Erythroblast (primary cell): ENCODE measurements at regions not wholly inside any gene's neighbourhood (a gene's known extent, or its start where the extent isn't known, plus 50 kb on each side); places are given as distances from the start of the nearest gene placed in this dataset.

ENCODE experiments used
- DNase-seq, 2 experiments: peaks; one replicate each; lab custom pipeline; 2025; lab: John Stamatoyannopoulos, UW
- GATA1 ChIP-seq: IDR thresholded peaks from 2 replicates; pipeline ENCODE4 v1.6.1; 2011; ENCODE audit warnings: low read depth, mild to moderate bottlenecking, control low read depth, low read length, moderate library complexity
- POLR2A ChIP-seq: IDR thresholded peaks from 2 replicates; pipeline ENCODE4 v1.6.1; 2011; ENCODE audit warnings: mild to moderate bottlenecking, low read length

- TF ChIP-seq GATA1 (no peak), POLR2A (no peak)
- DNase-seq, result no peak
These were observed 709.8 kb downstream of the METTL4 start for GRCh38 chr18:1861473-1861872.

- TF ChIP-seq POLR2A (no peak), GATA1 (no peak)
- DNase-seq, result no peak
These were observed 705.4 kb downstream of the METTL4 start for GRCh38 chr18:1865869-1866268.

- TF ChIP-seq GATA1 (no peak), POLR2A (no peak)
- no peak for DNase-seq
These were observed 699.0 kb downstream of the METTL4 start for GRCh38 chr18:1872274-1872673.

- TF ChIP-seq POLR2A, result no peak
- no peak for TF ChIP-seq GATA1
- DNase-seq, result no peak
These were observed 696.1 kb downstream of the METTL4 start for GRCh38 chr18:1875219-1875618.

- TF ChIP-seq POLR2A (no peak), GATA1 (no peak)
- DNase-seq, result no peak
These were observed 686.7 kb downstream of the METTL4 start for GRCh38 chr18:1884623-1885022.

GRCh38 chr18:1891641-1892040 is 679.7 kb downstream of the METTL4 start:
- DNase-seq, result no peak
- no peak for TF ChIP-seq GATA1

- DNase-seq, result no peak
- TF ChIP-seq POLR2A, result no peak
- TF ChIP-seq GATA1, result no peak
These were observed 679.1 kb downstream of the METTL4 start for GRCh38 chr18:1892191-1892590.

- no peak for TF ChIP-seq POLR2A
- no peak for TF ChIP-seq GATA1
- DNase-seq, result no peak
These were observed 675.7 kb downstream of the METTL4 start for GRCh38 chr18:1895456-1896185.

- DNase-seq, result no peak
- TF ChIP-seq GATA1 (no peak), POLR2A (no peak)
These were observed 664.9 kb downstream of the METTL4 start for GRCh38 chr18:1906421-1906820.

GRCh38 chr18:1907470-1908206 is 663.7 kb downstream of the METTL4 start:
- TF ChIP-seq POLR2A (no peak), GATA1 (no peak)
- DNase-seq, result no peak

GRCh38 chr18:1914489-1914888 is 656.8 kb downstream of the METTL4 start:
- TF ChIP-seq POLR2A (no peak), GATA1 (no peak)
- DNase-seq, result peak; percentile 6 to 18

GRCh38 chr18:1916869-1917523 is 654.3 kb downstream of the METTL4 start:
- no peak for TF ChIP-seq GATA1
- TF ChIP-seq POLR2A, result no peak
- no peak for DNase-seq

- no peak for DNase-seq
- TF ChIP-seq POLR2A (no peak), GATA1 (no peak)
These were observed 653.7 kb downstream of the METTL4 start for GRCh38 chr18:1917569-1917968.

GRCh38 chr18:1922066-1922465 is 649.2 kb downstream of the METTL4 start:
- DNase-seq, result no peak
- TF ChIP-seq GATA1 (no peak), POLR2A (no peak)

- no peak for DNase-seq
- TF ChIP-seq GATA1 (no peak), POLR2A (no peak)
These were observed 642.6 kb downstream of the METTL4 start for GRCh38 chr18:1928711-1929110.

- DNase-seq, result no peak
- TF ChIP-seq POLR2A (no peak), GATA1 (no peak)
These were observed 641.6 kb downstream of the METTL4 start for GRCh38 chr18:1929720-1930119.
